ENCODE measurements at regions not wholly inside any gene's neighbourhood (a gene's known extent, or its start where the extent isn't known, plus 50 kb on each side); places are given as distances from the start of the nearest gene placed in this dataset.
A peak's percentile ranks its signal among the peaks of the same experiment; 100 is the strongest.

- peak in 1 of 2 donors; percentile 2 for DNase-seq
Observed at GRCh38 chr12:58540480-58541299, 379.6 kb downstream of the LRIG3 start.

GRCh38 chr12:58541300-58541690, 379.0 kb downstream of the LRIG3 start:
- DNase-seq, result no peak

- no peak for DNase-seq
Observed at GRCh38 chr12:58544281-58544680, 376.0 kb downstream of the LRIG3 start.

- DNase-seq, result no peak
Observed at GRCh38 chr12:58547217-58547616, 373.1 kb downstream of the LRIG3 start.

- DNase-seq, result no peak
Observed at GRCh38 chr12:58548801-58549200, 371.5 kb downstream of the LRIG3 start.

- DNase-seq, result no peak
Observed at GRCh38 chr12:58554522-58555157, 365.7 kb downstream of the LRIG3 start.

GRCh38 chr12:58557171-58557570, 363.1 kb downstream of the LRIG3 start:
- no peak for DNase-seq

DNA sequence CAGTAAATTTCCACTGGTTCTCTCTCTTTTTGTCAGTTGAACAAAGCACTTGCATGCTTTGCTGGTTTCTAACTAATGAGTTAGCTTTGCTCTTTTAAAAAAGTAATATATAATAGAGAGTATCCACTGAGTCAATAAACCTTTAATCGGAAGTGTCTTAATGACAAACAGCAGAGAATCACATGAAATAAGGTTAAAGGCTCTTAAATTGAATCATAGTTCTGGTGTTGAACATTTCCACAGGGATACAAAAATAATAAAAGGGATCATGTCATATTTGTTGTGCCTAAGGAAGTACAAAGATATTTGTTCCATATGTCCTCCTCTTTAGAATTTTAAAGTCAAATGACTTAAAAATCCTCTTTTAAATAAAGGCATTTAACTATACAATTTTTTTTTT, 362.6 kb downstream of the LRIG3 start:
- DNase-seq, result no peak

DNA sequence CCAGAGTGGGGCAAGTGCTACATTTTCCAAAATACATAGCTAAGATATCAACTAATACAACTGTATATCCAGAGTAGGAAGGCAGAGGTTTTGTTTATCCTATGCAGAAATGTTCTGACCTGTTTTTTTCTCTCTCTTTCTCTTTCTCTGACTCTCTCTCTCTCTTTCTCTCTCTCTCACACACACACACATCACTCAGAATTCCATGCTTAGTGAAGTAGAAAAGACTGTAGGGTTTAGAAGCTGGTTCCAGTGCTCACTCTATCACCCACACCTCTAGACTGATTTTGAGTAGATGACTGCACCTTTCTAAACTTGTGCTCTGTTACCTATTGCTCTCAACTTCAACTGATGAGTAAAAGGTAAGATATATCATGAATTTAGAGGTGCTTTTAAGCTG, 356.7 kb downstream of the LRIG3 start:
- no peak for DNase-seq

DNA sequence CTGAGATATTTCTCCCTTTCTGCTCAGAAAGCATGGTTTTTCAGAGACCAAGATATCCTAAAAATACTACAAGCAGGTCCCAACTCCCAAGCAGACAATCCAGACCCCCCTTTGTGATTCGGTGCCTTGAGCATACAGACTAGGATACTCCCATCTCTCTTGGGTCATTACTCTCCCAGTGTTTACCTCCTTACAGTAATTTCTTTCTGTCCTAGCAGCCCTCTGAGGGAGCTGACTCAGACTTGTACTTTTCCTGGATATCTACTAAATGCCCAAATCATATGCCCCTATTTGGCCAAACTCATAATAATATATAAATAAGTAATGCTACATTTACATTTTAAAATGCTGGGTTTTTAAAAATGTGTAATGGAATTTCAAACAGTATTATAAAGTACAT, 355.6 kb downstream of the LRIG3 start:
- DNase-seq, result no peak

- DNase-seq, result no peak
Observed at GRCh38 chr12:58566599-58566998, 353.7 kb downstream of the LRIG3 start.

- no peak for DNase-seq
Observed at GRCh38 chr12:58567189-58567588, 353.1 kb downstream of the LRIG3 start.

DNA sequence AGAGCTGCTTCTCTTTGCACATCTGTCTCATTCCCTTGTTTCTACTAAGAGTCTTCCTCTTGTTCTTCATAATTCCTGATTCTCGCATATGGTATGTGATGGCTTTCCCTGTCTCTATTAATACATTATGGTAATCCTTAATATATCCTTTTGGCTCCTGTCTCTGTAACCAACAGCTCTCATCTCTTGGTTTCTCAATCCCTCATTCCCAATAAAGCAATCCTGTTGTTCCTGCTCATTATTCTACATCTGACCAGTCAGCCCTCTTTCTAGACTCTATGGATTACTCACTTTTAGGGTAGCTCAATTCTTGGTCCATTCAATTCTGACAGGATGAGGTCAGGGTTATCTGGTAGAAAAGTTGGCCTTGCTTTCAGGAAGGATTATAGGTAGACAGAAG, 349.9 kb downstream of the LRIG3 start:
- DNase-seq, result no peak

DNA sequence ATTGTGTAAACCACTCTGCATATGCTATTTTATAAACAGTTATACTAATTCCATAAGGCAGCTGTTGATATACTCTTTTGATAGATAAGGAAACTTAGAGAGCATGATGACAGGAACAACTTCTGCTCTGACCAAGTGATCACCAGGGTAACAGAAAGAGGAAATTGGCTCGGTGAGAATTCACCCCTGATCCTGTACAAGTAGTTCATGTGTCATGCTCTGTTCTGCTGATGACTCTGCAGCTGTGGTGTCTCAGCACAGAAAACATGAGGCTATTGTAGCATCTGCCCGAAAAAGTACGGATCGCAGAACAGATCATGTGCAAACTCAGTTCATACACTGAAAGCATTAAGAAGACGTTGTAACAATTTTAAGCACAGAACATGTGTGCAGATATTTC, 345.0 kb downstream of the LRIG3 start:
- DNase-seq, result peak; percentile 0 to 3

- DNase-seq, result no peak
Observed at GRCh38 chr12:58576081-58576480, 344.2 kb downstream of the LRIG3 start.

GRCh38 chr12:58576916-58577315, 343.4 kb downstream of the LRIG3 start:
- no peak for DNase-seq

- no peak for DNase-seq
Observed at GRCh38 chr12:58580095-58580494, 340.2 kb downstream of the LRIG3 start.

DNA sequence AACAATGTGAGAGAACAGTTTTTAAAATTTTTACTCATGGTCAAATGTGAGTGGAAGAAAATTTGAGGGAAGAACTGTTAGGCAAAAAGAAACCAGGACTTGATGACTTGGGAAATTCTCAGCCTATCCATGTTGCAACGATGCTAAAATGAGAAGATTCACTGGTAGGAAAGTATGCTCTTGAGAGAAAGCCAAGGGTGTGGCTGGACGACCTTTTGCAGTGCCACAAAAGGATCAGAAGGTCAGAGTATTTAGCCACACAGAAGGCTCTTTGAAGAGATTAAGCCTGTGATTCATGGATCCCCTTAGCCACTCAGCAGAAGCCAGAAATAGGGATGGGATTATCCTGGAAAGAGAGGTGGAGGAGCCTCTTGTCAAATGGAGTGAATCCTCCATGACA, 336.8 kb downstream of the LRIG3 start:
- no peak for DNase-seq

DNA sequence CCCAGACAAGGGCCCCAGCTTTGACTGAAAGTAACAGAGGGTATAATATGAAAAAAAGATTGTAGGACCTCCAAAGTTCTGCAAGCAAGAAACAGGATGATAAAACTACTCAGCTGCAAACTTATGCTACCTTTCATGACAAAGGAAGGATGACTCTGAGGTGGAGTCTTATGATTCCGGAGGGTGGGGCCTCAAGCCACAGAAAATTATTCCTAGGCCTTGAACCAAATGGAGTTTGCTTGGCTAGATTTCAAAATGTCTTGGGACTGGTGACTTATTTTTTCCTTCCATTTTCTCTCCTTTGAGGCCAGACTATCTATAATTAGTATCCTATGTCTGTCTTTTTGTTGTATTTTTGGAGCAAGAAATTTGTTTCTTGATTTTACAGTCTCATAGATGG, 336.4 kb downstream of the LRIG3 start:
- DNase-seq, result no peak

GRCh38 chr12:58584880-58585279, 335.4 kb downstream of the LRIG3 start:
- DNase-seq, result no peak

DNA sequence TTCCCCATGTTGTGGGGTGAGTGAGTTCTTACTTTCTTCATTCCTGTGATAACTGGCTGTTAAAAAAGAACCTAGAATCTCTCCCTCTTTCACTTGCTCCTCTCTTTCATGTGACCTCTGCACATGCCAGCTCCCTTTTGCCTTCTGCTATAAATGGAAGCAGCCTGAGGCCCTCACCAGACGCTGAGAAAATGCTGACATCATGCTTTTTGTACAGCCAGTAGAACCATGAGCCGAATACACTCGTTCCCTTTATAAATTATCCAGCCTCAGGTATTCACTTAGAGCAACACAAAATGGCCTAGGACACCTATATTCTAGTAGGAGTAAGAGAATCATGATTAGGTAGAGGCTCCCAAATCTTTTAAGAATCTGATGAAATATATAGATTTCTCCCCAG, 333.5 kb downstream of the LRIG3 start:
- no peak for DNase-seq

DNA sequence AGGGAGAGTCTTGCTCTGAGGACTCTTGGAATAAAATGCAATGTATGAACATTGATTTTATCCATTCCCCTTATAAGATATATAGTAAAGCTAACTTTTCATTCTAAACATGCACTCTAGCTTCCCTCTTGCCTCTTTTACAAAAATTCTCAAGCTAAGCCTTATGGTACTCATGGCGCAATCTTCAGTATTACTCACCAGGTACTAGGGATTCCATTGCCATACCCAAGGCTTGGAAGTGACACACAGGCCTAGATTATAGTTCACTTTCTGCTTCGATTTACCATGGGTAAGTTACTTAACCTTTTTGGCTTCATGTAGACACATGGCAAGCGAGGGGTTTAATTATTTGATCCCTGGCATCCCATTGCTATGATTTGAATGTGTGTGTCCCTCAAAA, 331.5 kb downstream of the LRIG3 start:
- DNase-seq, result no peak

GRCh38 chr12:58592475-58593207, 327.7 kb downstream of the LRIG3 start:
- DNase-seq, result no peak
